Activated effector memory CD4-positive, alpha-beta T cell treated with anti-CD3 and anti-CD28 coated beads, Interleukin-2, amount 50 U/mL, for 16 hours (primary cell): ENCODE measurements at regions not wholly inside any gene's neighbourhood (a gene's known extent, or its start where the extent isn't known, plus 50 kb on each side); places are given as distances from the start of the nearest gene placed in this dataset.

Experiments
- DNase-seq: peaks from one replicate; pipeline ENCODE4 v3.0.0-alpha.2; 2020

DNA sequence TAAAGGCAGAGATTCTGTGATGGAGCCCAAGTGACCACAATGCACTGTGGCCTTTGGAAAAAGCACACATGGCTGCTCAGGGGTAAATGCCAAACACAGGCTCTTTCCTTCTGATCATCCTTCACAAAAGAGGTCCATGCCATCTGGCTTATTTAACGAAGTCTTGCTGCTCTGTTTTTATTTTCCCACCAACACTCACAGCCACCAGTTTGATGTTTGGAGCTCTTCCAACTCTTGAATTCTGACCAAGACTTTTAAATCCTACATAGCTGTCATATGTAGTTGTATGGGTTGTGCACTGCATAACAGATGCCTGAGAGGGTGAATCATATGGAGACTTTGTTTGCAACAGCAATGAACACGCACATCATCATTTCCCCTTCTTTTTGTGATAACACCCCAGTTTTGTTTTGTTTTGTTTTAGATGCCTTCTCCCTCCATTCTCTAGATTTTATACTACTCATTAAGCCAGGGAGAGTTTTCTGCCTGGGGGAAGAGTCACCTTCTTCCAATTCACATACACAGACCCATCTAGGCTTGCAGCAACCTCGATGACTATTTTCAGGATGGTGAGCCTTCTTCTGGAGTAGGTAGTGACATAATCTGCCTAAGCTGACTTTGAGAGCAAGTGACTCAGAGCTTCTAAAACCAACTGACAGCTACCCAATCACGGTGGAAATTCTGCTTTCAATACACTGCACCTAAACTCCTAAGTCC lies 145.2 kb upstream of the WSCD2 start:
- no peak for DNase-seq

DNA sequence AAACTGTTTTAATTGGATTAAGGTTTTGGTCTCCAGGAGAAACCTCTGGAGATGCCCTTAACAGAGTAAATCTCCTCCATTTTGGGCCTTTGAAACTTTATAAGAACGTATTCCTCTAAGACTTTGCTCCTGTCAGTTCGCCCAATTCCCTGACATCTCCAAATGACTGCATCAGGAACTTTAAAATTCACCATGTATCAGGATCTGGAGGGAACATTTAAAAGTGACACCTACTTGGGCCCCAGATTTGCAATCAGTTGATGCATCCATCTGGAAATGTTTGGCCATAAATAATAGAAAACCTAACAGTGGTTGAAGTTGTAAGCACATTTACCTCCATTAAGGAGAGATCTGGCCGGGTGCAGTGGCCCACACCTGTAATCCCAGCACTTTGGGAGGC lies 144.1 kb upstream of the WSCD2 start:
- no peak for DNase-seq

DNA sequence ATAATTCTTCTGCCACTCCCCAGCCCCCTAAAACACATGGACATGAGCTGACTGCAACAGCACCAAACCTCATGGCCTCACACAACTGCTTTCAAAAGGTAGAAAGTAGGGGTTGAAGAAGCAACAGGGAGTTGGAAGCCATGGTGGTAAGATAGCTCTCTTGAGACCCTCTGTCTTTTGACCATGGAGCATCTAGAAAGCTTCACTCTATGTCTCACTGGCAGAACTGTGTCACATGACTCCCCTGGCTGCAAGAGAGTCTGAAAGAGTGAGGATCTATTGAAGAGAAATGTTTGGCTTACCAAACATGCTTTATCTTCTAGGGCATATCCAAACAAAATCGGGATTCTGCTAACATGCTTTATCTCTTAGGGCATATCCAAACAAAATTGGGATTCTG lies 142.9 kb upstream of the WSCD2 start:
- no peak for DNase-seq

- DNase-seq, result peak; percentile 67
Measured at GRCh38 chr12:107990325-107990724, 138.8 kb upstream of the WSCD2 start.

DNA sequence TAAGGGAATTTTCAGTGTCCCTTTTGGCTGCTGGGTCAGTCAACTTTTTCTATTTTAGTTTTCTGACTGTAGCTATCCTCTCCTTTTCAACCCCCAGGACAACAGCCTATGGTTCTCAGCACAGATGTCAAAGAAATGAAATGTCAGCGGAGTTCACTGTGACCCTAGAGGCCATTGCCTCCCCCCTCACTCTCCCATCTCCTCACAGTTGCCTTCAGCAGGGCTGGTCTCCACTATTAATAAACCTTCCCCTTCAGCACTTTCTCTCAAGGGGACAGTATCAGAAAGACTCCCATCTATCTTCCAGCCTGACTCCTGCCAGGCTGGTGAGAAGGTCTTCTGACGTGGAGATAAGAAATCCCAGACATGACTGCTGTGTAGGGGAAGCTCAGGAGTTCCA lies 137.1 kb upstream of the WSCD2 start:
- DNase-seq, result no peak

GRCh38 chr12:107992870-107993451 lies 136.1 kb upstream of the WSCD2 start:
- DNase-seq, result no peak

- DNase-seq, result no peak
Measured at GRCh38 chr12:107998863-107999262, 130.2 kb upstream of the WSCD2 start.

DNA sequence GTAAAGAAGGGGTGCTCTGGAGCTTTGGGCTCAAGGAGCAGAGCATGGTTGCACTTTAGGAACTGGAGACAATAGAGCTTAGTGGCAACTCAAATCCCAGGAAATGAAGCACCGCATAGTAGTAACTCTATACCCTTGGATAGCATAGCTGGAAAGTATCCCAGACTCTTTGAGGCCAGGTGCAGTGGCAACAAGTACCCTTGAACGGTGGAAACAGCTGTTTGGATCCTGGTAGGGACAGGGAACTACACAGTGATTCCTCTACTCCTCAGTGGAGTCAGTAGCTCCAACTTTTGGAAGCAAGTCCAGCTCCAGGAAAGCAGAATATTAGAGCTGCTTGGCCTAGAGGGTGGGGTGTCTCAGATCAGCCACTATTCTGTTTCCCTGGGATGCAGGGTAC lies 129.0 kb upstream of the WSCD2 start:
- DNase-seq, result no peak

- no peak for DNase-seq
Measured at GRCh38 chr12:108004319-108004718, 124.8 kb upstream of the WSCD2 start.

DNA sequence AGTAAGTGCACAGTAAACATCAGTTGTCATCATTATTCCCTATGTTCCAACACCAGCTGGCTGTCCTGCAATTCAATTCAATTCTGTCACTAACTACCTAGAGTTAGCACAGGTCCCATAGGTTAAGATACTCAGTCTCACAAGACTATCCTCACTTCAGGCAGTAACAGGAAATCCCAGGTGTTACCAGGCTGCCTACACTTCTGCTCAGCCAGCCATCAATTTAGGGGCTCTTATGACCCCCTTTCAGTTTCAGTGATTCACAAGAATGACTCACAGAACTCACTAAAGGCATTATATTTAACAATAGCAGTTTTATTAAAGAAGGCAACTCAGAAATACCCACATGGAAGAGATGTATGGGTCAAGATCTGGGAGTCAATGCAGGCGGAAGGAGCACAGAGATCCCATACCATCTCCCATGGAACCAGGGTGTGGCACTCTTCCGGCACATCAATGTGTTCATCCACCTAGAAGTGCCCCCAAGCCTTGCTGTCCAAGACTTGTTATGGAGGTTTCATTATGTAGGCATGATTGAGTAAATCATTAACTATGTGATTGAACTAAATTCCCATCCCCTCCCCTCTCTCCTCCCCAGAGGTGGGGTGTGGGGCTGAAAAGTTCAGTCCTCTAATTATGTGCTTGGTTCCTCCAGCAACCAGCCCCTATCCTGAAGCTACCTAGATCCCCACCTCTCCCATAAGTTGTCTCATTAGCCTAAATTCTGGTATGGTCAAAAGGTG lies 120.8 kb upstream of the WSCD2 start:
- DNase-seq, result no peak

DNA sequence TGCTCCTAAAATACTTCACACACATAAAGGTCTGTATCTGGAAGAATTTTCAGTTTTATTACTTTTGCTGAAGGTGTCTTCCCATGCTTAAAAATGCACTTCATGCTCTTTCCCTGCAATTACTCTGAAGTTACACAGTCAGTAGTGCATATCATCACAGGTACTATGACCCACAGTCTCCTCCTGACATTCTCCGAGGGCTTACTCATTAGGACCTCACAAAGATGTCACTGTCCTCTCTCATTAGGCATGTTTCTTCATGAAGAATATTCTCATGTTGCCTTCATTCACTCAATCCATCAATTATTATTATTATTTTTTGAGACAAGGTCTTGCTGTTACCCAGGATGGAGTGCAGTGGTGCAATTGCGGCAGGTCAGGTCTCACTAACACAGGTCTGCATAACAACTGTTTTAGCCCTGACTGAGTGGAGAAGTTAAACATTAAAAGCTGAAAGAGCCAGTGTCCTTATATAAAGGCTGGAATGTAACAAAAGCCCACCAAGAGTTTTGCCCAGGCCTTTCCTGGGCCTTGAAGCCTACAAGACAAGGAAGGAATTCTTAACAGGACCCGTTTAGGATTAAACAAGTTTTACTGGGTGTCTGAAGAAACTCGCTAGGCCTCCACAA lies 119.5 kb upstream of the WSCD2 start:
- DNase-seq, result no peak

DNA sequence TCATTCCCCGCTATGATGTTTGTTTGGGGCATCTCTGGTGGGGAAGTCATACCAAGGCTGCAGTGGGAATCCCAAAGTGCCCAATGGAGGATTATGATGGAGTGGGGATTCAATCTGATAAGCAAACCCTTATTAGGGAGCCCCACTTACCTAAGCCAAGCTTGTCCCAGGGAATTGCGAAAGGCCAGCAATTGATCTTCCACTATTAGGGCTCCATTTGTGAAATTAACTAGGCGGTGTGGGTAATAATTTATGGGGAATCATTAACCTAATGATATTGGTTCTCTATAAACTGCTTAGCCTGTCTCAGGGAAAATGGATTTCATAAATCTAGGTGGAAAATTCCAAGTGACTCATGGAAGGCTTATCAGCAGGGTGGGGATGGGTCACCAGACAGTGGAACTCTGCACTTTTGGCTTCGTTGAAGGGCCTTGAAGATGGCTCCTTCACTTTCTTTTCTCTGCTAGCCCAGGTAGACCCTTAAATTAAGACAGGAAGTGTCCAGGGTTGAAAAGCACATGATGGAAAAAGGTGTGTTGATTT lies 113.0 kb upstream of the WSCD2 start:
- no peak for DNase-seq

- DNase-seq, result no peak
Measured at GRCh38 chr12:108017472-108018057, 111.5 kb upstream of the WSCD2 start.

DNA sequence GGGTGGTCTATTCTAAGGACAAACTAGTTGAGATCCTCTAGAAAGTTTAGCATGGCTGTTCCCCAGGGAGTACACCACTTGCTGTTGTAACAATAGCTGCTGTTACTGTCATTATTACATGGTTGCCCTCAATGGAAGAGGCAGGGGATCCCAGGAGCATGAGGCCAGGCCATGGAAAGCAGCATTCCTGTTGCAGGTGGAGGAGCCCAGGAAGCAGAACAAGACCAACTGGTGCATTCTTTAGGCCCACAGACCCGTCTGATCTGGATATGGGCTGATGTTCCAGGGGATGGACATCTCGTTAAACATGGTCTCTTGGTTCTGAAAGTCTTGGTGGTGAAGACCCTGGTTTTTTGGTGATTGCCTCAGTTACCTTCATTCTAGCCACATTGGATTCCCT lies 109.2 kb upstream of the WSCD2 start:
- DNase-seq, result no peak

DNA sequence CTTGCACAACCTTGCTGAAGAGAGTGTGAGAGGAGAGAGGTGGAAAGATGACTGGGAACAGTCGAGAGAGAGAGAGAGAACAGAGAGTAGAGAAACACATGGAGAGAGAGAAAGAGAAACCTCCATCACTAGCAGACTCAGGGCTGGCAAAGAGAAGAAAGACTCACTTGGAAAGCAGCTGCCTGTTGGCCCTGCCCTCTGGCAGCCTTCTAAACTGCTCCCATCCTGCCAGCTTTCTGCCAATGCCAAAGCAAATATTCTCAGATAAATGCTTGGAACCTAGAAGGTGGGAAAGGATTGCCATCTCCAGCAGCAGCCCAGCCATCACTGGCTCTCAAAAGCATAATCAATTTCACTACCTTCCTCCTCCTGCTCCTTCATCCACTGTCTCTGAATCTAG lies 107.9 kb upstream of the WSCD2 start:
- no peak for DNase-seq

GRCh38 chr12:108021949-108022522 lies 107.1 kb upstream of the WSCD2 start:
- DNase-seq, result no peak

GRCh38 chr12:108029051-108029835 lies 99.8 kb upstream of the WSCD2 start:
- no peak for DNase-seq

DNA sequence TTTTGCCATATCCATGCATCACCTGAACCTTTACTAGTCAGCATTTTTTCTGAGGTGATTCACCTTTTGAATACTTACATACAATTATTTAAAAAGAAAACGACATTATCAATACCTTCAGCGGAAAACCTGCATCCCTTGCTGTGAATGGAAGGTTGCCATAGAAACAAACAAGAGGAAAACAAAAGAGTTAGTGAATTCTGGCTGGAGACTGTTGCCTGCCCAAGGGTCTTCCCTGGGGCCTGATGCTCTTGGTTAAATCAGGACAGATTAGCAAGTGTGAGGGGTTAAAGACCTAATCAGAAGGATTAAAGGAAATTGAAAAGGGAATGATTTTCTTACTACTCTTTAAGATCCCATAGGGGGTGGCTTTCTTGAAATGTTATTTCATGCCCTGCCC lies 96.0 kb upstream of the WSCD2 start:
- no peak for DNase-seq

DNA sequence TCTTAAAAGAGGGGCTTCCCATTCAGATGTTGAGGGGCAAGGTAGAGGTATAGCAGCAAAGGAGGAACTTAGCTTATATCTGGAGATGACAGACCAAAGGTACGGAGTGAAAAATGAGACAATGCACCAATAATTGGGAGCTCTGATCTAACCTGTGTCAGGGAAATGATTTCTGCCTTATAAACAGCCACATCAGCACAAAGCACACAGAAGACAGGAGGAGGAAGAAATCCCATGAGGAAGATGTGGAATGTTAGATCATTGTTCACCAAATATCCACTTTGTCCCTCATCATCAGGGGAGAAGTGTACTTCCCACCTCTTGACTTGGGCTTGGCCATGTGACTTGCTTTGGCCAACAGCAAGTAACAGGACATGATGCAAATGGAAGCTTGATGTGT lies 93.7 kb upstream of the WSCD2 start:
- no peak for DNase-seq

DNA sequence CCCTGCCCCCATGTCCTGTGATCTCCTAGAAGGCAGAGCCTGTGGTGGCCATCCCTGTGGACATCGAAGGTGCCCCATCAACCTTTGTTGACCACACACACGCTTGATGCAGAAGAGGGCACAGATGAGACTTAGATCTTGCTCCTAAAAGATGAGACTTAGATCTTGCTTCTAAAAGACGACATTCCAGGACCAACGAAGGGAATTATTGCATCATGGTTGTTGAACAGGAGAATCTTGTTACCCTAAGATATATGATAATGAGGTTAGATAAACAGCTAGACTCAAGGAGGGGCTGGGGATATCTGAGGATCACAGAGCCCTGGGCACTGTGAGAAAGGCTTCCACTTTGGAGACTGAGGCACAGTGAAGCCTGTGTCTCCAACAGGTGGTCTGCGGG lies 91.1 kb upstream of the WSCD2 start:
- DNase-seq, result no peak

- no peak for DNase-seq
Measured at GRCh38 chr12:108039794-108040193, 89.3 kb upstream of the WSCD2 start.

- no peak for DNase-seq
Measured at GRCh38 chr12:108040947-108041346, 88.1 kb upstream of the WSCD2 start.
